Fibroblast of skin of right quadriceps (primary cell): ENCODE measurements at regions not wholly inside any gene's neighbourhood (a gene's known extent, or its start where the extent isn't known, plus 50 kb on each side); places are given as distances from the start of the nearest gene placed in this dataset.
A peak's percentile ranks its signal among the peaks of the same experiment; 100 is the strongest.
"Not testable (repeated sequence)": the region's sequence is repeated elsewhere in the genome, so short reads cannot be mapped to it uniquely, and the experiment has no call there.

ENCODE experiments used
- DNase-seq: peaks from one replicate; pipeline ENCODE4 v3.0.0-alpha.2; 2013

GRCh38 chr6:9057937-9058336 lies 622.6 kb upstream of the SLC35B3 start:
- no peak for DNase-seq

- no peak for DNase-seq
Measured at GRCh38 chr6:9056556-9056955, 621.2 kb upstream of the SLC35B3 start.

DNA sequence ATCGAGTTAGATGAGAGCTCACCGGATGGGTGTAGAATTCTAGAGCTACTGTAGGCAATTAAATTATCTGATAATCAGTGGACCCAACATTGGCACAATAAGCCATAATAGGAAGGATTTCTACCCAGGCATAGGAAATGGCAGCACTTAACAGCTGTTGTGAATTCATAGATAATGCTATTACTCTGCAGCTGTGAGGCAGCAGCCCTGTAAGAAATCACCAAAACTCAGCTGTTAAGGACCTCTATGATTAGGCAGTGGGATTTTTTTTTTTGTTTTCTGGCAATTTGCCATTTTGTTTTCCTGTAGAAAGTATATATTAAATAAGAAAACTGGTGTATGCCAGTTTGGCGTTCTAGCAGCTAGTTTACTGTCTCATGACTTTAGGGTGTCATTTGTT lies 609.1 kb upstream of the SLC35B3 start:
- no peak for DNase-seq

DNA sequence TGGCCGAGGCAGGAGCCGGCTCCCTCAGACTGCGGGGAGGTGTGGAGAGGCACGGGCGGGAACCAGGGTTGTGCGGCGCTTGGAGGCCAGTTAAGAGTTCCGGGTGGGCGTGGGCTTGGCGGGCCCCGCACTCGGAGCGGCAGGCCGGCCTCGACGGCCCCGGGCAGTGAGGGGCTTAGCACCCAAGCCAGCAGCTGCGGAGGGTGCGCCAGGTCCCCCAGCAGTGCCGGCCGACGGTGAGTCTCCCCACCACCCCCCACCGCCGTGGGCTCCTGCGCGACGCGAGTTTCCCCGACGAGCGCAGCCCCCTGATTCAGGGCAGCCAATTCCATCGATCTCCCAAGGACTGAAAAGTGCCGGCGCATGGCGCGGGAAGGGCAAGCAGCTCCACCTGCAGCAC lies 605.4 kb upstream of the SLC35B3 start:
- DNase-seq = no peak

GRCh38 chr6:9039258-9039657 lies 603.9 kb upstream of the SLC35B3 start:
- DNase-seq = no peak

GRCh38 chr6:9028086-9028485 lies 592.7 kb upstream of the SLC35B3 start:
- no peak for DNase-seq

DNA sequence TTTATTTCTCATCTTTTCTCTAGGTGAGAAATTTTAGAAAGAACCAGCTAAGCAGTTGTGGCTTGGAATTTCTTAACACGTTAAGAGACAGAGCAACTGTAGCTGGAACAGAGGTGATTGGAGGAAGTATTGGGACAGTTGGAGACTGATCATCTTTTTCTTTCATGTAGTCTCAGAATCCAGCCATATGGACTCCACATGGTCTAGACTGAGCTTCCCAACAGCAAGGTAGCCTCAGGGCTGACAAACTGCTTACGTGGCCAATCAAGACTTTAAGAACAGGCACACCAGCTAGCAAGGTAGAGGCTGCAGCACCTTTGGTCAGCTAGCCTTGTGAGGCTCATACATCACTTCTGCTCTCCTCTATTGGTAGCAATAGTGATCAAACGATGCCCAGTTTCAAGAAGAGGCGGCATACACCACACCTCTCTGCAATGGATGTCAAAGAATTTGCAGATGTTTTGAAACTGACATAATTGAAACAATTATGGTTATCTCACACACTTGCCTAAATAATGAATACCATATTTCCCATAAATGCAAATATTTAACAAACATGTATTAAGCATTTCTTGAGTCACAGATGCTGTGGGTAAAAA lies 590.5 kb upstream of the SLC35B3 start:
- DNase-seq = no peak

- DNase-seq = no peak
Measured at GRCh38 chr6:9025228-9025627, 589.9 kb upstream of the SLC35B3 start.

GRCh38 chr6:9024246-9024645 lies 588.9 kb upstream of the SLC35B3 start:
- DNase-seq = not testable (repeated sequence)

DNA sequence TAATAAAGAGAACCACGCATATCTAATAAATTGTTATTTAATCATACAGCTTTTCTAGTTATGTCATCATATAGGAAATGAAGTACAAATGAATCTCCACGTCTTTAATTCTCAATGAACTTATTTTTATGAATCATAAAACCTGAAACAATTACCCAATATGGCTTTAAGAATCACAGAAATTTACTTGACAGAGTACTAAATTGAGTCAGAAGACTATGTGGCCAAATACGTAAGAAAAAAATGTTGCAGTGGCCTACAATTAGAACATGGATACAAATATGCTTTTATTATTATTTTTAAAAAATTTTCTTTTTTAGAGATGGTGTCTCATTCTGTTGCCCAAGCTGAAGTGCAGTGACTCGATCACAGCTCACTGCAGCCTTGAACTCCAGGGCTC lies 584.7 kb upstream of the SLC35B3 start:
- DNase-seq = no peak

GRCh38 chr6:9009931-9010330 lies 574.6 kb upstream of the SLC35B3 start:
- DNase-seq = no peak

GRCh38 chr6:9007027-9007426 lies 571.7 kb upstream of the SLC35B3 start:
- no peak for DNase-seq

DNA sequence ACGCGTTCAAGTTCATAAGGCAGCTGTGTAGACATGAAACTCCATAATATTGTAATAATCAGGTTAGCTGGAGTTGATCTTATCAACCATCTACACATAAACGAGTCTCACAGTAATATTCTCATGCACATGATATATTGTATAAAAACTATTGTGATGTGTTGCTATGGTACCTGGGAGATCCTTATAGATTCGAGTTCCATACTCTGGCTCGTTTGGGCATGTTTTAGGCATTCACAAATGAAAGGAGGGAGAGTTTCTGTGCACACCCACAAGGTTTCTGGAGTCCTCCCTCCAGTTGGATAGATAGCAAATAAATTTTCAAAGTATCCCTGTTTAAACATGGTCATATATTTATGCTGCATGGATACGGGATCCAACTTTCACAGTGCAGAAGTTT lies 567.5 kb upstream of the SLC35B3 start:
- no peak for DNase-seq

- no peak for DNase-seq
Measured at GRCh38 chr6:8995156-8995555, 559.8 kb upstream of the SLC35B3 start.

DNA sequence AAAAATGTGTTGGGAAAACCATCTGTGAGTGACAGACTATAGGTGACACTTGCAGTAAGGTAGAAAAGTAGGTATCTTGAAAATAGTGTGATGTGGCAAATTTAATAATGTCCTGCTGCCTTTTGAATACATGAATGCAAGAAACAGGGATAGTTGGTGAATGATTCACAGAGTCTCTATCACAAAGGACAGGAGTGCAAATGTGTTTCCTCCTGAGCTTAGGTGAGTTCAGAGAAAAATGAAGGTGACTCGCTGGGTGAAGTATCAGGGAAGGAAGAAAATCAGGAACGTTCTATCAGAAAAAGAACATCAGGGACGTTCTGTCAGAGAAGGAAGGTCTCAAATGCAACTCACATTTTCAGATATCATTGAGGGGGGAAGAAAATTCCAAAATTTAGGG lies 557.8 kb upstream of the SLC35B3 start:
- DNase-seq = no peak

GRCh38 chr6:8991844-8992243 lies 556.5 kb upstream of the SLC35B3 start:
- DNase-seq = no peak

DNA sequence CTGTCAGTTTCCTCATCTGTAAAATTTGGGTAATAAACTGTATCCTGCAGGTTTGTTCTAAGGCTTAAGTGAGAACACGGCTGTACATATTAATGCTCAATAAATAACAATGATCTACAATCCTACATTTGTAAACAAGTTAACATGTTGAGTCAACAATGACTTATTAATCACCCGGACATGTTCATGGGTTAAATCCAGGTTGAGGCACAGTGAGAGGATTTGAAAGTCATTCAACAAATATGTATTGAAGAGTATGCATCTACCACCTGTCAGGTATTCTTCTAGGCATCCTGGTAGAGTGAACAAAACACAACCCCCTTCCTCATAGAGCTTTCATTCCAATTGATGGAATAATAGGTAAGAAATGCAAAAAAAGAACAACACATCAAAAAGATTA lies 554.7 kb upstream of the SLC35B3 start:
- DNase-seq = no peak

- peak; percentile 57 for DNase-seq
Measured at GRCh38 chr6:8983202-8983688, 547.9 kb upstream of the SLC35B3 start.

DNA sequence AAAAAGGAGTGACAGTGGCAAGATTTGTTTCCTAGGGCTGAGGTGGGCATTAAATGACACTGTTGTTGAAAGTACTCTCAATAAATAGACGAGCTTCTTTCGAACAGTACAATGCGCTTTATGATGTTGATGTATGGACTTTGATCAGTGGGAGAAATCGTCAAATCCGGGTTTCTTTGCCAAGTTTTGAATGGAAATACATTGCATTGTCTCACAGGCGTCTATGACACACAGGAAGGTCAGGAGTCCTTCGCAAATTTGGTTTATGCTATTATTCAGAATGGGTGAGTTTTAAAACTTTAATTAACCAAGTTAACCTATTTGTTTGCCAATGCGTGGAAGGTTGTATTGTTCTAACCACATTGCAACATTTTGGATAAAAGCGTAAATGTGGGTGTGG lies 547.3 kb upstream of the SLC35B3 start:
- DNase-seq = no peak

DNA sequence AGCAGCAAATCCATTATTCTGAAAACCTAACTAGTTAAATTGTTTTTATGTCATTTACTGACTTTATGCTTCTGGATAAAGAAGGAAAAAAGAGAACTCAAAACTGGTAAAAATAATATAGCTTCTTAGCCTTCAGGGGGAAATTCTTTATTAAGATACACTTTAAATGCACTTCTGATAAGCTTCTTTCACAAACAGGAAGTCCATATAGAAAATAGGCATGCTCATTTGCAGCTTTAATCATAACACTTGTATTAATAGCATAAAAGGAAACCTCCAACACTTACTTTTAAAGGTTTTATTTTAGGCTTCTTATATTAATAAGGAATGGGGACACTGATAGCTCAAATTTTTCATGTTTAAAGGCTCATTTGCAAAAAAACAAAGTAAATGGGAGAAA lies 538.0 kb upstream of the SLC35B3 start:
- no peak for DNase-seq

- no peak for DNase-seq
Measured at GRCh38 chr6:8969747-8970146, 534.4 kb upstream of the SLC35B3 start.

GRCh38 chr6:8958894-8959511 lies 523.7 kb upstream of the SLC35B3 start:
- DNase-seq = no peak

DNA sequence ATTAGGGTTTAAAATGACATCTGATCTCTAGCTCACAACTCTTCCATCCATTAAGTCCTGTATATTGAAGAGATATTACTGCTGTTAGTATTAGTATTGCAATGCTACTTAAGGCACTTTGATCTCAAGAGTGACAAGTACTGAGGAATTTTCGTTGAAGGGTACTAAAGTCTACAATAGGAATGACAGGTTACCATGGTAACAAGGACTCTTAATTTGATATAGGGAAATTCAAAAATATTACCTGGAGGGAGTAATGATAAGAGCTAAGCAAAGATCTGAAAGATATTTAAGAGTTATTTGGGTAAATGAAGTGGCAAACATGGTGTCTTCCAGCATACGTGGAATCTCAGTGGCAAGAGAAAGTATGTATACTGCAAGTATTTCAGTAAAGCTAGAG lies 518.0 kb upstream of the SLC35B3 start:
- DNase-seq = no peak

DNA sequence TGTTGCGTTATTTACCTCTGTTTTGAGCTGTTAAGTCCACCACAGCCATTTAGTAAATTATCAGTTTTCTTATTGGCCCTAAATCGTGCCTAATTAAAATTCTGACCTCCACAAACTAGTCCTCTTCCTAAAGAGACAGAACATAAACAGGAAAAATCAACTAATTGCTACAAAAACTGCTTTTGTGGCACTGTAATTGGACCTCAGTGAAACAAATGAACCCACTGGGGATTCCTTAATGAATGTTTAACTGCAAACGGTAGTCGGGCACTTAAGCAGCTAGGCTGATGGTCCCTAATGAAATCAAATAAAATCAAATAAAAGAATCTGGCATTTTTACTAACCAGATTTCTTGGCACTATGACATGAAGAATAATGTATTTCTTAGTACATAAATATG lies 513.4 kb upstream of the SLC35B3 start:
- no peak for DNase-seq

GRCh38 chr6:8947900-8948299 lies 512.6 kb upstream of the SLC35B3 start:
- DNase-seq = no peak
